ENCODE measurements at regions not wholly inside any gene's neighbourhood (a gene's known extent, or its start where the extent isn't known, plus 50 kb on each side); places are given as distances from the start of the nearest gene placed in this dataset.
"Not testable (repeated sequence)": the region's sequence is repeated elsewhere in the genome, so short reads cannot be mapped to it uniquely, and the experiment has no call there.

DNA sequence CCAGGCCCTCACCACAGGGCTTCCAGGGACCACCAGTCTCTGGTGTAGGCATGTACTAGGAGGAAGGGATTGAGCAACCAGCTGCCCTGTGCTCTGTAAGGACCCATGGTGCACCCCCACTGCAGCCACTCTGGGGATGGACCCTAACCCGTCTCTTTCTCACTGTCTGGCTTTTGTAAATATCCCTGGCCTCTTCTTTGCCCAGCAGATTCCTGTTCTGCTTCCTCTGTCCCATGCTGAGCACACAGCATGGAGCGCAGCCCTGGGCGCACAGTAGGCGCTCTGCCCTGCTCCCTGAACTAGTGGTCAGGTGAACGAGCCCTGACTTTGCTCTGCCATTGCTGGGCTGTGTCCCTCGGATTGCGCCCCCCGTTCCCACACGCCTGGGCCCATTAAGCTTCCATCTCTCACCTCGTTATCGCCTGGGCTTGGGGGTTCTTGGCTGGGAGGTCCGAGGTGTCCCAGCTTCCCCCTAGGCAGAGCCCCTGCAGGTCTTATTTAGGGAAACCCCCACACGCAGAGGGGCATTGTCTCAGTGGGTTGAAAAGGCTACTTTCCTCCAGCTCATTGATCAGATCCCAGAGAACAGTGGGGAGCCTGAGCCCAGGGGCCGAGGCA lies 162.1 kb downstream of the MYCN start:
- Histone ChIP-seq H3K27ac (no peak overlapping the region), H3K4me3 (no peak overlapping the region), H3K4me1 (no peaks in the 10 kb centered on the region), H3K27me3 (no peaks in the 10 kb centered on the region), H3K9me3 (no peaks in the 10 kb centered on the region), H3K36me3 (ENCODE audit: low read depth, missing control alignments) (no peaks in the 10 kb centered on the region)
- WGBS, 2 donors: 75 to 98% methylated on average over 8 to 14 of the region's 14 CpGs
- intact Hi-C loops (cut with DNase I; ENCODE audit: low total_unique reads): no loop called here
- TF ChIP-seq POLR2A (IDR thresholded peaks at IDR 0.05): no peak
- TF ChIP-seq, protein P1, sequence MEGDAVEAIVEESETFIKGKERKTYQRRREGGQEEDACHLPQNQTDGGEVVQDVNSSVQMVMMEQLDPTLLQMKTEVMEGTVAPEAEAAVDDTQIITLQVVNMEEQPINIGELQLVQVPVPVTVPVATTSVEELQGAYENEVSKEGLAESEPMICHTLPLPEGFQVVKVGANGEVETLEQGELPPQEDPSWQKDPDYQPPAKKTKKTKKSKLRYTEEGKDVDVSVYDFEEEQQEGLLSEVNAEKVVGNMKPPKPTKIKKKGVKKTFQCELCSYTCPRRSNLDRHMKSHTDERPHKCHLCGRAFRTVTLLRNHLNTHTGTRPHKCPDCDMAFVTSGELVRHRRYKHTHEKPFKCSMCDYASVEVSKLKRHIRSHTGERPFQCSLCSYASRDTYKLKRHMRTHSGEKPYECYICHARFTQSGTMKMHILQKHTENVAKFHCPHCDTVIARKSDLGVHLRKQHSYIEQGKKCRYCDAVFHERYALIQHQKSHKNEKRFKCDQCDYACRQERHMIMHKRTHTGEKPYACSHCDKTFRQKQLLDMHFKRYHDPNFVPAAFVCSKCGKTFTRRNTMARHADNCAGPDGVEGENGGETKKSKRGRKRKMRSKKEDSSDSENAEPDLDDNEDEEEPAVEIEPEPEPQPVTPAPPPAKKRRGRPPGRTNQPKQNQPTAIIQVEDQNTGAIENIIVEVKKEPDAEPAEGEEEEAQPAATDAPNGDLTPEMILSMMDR (IDR thresholded peaks at IDR 0.05): no peak
- no peak for DNase-seq

DNA sequence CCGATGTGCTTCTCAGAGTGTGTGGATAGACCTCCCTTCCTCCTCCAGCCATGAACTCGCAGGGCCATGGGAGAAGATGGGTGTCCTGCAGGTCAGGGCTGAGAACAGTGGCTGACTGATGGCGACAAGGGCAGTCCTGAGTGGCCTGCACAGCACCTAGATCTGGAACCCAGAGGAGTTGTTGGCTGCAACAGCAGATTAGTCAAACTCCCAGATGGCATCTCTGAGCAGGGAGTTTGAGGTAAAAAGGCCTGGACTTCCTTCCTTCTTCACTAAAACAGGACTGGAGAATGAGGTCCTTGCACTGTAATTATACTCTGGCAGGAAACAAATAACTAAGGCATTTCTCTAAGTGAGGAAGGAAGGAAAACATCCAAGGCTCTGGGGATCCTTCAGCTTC lies 160.8 kb downstream of the MYCN start:
- Histone ChIP-seq H3K4me1 (no peaks in the 10 kb centered on the region), H3K4me3 (no peak overlapping the region), H3K36me3 (ENCODE audit: low read depth, missing control alignments) (no peaks in the 10 kb centered on the region), H3K9me3 (no peaks in the 10 kb centered on the region), H3K27ac (no peak overlapping the region), H3K27me3 (no peaks in the 10 kb centered on the region)
- TF ChIP-seq, protein P1 (IDR thresholded peaks at IDR 0.05): no peak
- TF ChIP-seq POLR2A (IDR thresholded peaks at IDR 0.05): no peak
- intact Hi-C loops (cut with DNase I; ENCODE audit: low total_unique reads): no loop called here
- DNase-seq: no peak
- 75 to 83% methylated on average over 3 of the region's 3 CpGs for WGBS, 2 donors

DNA sequence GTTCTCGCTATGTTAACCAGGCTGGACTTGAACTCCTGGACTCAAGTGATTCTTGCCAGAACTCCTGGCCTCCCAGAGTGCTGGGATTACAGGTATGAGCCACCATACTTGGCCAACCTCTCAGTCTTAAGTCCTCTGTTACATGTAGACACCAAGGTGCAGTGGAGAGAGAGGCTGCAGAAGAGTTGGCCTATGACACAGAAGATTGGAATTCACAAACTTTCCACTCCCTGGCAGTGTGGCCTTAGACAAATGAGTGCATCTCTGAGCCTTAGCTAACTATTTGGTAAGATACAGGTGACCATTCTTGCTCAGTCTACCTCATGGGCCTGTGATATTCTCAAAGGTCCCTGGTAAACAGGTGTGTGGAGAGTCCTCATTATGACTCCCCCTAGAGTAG lies 159.7 kb downstream of the MYCN start:
- no peak for DNase-seq
- H3K9me3 ChIP-seq: no peaks in the 10 kb centered on the region
- no peak for TF ChIP-seq POLR2A (IDR thresholded peaks at IDR 0.05)
- TF ChIP-seq, protein P1 (IDR thresholded peaks at IDR 0.05): no peak
- no peaks in the 10 kb centered on the region for H3K36me3 ChIP-seq (ENCODE audit: low read depth, missing control alignments)
- WGBS, 2 donors: 89 to 97% methylated on average over 1 of the region's 1 CpG
- H3K4me1 ChIP-seq: no peaks in the 10 kb centered on the region
- H3K4me3 ChIP-seq: no peak overlapping the region
- intact Hi-C loops (cut with DNase I; ENCODE audit: low total_unique reads): no loop called here
- no peak overlapping the region for H3K27ac ChIP-seq
- H3K27me3 ChIP-seq: no peaks in the 10 kb centered on the region

DNA sequence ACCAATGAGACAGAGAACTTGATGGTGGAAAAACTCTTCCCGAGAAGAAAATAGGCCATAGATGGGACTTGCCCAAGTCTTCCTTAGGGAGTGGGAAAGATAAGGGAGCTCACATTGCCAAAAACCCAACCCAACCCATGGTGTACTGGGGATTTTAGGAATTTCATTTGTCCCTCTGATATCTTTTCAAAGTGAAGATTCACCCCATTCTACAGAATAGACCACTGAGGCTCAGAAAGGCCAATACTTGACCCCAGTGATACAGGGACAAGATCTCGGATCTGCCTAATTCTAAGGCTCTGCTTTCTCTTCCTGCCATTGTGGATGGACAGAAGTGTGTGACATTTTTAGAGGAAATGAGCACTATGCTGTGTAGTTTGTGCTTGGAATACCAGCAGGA lies 159.0 kb downstream of the MYCN start:
- WGBS, 2 donors: 94 to 96% methylated on average over 2 of the region's 2 CpGs
- H3K36me3 ChIP-seq (ENCODE audit: low read depth, missing control alignments): no peaks in the 10 kb centered on the region
- no peak for TF ChIP-seq POLR2A (IDR thresholded peaks at IDR 0.05)
- TF ChIP-seq, protein P1 (IDR thresholded peaks at IDR 0.05): no peak
- no peaks in the 10 kb centered on the region for H3K27me3 ChIP-seq
- H3K27ac ChIP-seq: no peak overlapping the region
- H3K4me1 ChIP-seq: no peaks in the 10 kb centered on the region
- H3K4me3 ChIP-seq: no peak overlapping the region
- intact Hi-C loops (cut with DNase I; ENCODE audit: low total_unique reads): no loop called here
- DNase-seq: no peak
- no peaks in the 10 kb centered on the region for H3K9me3 ChIP-seq

DNA sequence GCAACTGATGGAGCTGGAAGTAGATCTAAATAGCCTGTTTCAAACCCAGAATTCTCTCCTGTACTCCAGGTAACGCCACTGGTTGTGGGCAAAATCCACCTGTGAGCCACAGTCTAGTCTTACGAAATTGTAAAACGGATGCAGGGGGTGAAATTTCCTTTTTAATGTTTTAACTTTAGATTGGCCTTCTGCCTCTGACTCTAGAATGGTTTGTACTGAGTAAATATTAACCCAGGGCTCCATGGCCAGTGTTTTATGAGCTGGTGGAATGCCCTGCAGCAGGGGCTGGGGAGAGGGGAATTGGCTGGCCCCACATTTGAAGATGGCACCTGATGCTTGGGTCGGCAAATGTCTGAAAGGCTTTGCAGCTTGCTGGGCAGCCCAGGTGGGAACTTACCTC lies 156.6 kb downstream of the MYCN start:
- DNase-seq: no peak
- Histone ChIP-seq H3K9me3 (no peaks in the 10 kb centered on the region), H3K27me3 (no peaks in the 10 kb centered on the region), H3K36me3 (ENCODE audit: low read depth, missing control alignments) (no peaks in the 10 kb centered on the region), H3K4me3 (no peak overlapping the region), H3K27ac (no peak overlapping the region), H3K4me1 (no peaks in the 10 kb centered on the region)
- TF ChIP-seq, protein P1 (IDR thresholded peaks at IDR 0.05): no peak
- TF ChIP-seq POLR2A (IDR thresholded peaks at IDR 0.05): no peak
- WGBS, 2 donors: 69 to 96% methylated on average over 4 of the region's 4 CpGs
- intact Hi-C loops (cut with DNase I; ENCODE audit: low total_unique reads): no loop called here

DNA sequence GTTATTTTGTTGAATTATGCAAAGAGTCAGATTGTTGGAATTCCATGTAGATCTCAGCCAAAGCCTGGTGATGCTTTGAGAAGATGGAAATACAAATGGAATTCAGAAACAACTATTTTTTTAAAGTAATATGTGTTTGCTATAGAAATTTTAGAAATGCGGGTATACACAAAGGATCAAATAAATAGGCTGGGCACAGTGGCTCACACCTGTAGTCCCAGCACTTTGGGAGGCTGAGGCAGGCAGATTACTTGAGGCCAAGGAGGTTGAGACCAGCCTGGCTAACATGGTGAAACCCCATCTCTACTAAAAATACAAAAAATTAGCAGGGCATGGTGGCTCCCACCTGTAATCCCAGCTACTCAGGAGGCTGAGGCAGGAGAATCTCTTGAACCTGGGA lies 155.1 kb downstream of the MYCN start:
- H3K4me3 ChIP-seq; H3K4me1 ChIP-seq; DNase-seq; H3K27ac ChIP-seq; H3K36me3 ChIP-seq (ENCODE audit: low read depth, missing control alignments); H3K9me3 ChIP-seq; intact Hi-C loops (cut with DNase I; ENCODE audit: low total_unique reads); H3K27me3 ChIP-seq: not testable (repeated sequence)
- WGBS, 2 donors: 0 to 100% methylated on average over 1 of the region's 1 CpG
